VCaP (cell line): ENCODE measurements at regions not wholly inside any gene's neighbourhood (a gene's known extent, or its start where the extent isn't known, plus 50 kb on each side); places are given as distances from the start of the nearest gene placed in this dataset.

Source experiments
- H3K27ac ChIP-seq: fragments of 450-650 bp; 2 replicates; pipeline ENCODE4 v1.5.1; 2017
- TF ChIP-seq, protein P1 (sequence below): fragments of 450-650 bp; conservative IDR thresholded peaks from 2 replicates; pipeline ENCODE4 v1.5.1; 2017; ENCODE audit warnings: mild to moderate bottlenecking, moderate library complexity

DNA sequence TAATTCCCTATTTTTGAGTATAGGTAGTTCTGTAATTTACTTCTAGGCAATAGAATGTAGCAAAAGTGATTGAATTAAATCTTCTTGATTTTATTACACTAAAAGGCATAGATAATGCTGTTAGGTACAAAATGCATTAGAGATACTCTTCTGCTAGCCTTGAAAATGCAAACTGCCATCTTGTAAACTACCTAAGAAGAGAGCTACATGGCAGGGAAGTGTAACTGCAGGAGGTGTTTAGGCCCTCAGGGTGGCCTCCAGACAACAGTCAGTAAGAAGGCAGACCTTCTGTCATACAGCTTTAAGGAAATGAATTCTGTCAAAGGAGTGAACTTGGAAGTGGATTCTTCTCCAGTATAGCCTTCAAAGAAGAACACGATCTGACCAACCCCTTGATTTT lies 1396.8 kb upstream of the SLC39A10 start:
- no peak overlapping the region for H3K27ac ChIP-seq
- TF ChIP-seq, protein P1, sequence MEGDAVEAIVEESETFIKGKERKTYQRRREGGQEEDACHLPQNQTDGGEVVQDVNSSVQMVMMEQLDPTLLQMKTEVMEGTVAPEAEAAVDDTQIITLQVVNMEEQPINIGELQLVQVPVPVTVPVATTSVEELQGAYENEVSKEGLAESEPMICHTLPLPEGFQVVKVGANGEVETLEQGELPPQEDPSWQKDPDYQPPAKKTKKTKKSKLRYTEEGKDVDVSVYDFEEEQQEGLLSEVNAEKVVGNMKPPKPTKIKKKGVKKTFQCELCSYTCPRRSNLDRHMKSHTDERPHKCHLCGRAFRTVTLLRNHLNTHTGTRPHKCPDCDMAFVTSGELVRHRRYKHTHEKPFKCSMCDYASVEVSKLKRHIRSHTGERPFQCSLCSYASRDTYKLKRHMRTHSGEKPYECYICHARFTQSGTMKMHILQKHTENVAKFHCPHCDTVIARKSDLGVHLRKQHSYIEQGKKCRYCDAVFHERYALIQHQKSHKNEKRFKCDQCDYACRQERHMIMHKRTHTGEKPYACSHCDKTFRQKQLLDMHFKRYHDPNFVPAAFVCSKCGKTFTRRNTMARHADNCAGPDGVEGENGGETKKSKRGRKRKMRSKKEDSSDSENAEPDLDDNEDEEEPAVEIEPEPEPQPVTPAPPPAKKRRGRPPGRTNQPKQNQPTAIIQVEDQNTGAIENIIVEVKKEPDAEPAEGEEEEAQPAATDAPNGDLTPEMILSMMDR: no peak

- TF ChIP-seq, protein P1: no peak
- no peak overlapping the region for H3K27ac ChIP-seq
Measured at GRCh38 chr2:194257095-194257494, 1399.9 kb upstream of the SLC39A10 start.

DNA sequence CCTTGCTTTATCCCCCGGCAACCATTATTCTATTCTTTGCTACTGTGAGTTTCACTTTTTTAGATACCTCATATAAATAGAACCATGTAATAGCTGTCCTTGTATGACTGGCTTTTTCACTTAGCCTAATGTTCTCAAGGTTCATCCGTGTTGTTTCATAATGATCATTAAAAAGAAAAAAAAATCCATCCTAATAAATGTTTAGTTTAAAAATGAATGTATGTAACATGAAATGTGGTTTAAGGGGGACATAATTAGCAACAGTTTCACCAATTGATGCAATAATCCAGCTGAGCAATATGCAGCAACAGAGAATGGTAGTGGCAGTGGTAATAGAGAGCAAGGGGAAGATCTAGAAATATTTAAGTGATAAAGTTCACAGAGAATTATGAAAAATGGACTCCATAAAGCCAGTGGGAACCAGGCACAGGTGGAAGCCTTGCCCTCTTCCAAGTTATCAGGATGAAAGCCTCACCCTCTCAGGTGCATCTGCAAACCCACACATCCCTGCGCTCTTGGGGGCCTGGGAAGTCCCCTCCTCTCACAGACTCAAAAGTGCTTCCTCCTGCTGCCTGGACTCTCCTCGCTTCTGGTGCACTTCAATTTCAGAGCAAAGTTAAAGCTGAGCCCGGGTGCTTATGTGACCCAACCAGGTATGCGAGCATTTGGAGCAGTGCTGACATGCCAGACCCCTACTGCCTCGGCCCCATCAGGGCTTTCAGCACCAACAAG lies 1403.3 kb upstream of the SLC39A10 start:
- H3K27ac ChIP-seq: no peak overlapping the region
- TF ChIP-seq, protein P1: no peak

DNA sequence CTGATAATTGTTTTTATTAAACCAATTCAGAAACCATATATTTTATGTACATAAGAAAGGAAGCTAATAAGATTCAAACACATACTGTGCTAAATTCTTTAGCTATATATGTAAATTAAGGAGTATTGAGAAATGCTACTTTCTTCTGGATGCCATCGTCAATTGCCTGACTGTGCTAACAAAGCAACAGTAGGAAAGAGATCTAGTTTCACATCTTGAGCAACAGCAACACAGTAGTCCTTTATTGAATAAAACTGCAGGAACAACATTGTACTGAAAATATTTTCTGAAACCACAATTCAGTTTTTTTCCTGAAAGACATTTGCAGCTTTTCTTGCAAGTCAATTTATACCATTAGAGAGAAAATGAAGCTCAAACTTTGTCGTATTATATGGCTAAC lies 1404.9 kb upstream of the SLC39A10 start:
- TF ChIP-seq, protein P1: no peak

DNA sequence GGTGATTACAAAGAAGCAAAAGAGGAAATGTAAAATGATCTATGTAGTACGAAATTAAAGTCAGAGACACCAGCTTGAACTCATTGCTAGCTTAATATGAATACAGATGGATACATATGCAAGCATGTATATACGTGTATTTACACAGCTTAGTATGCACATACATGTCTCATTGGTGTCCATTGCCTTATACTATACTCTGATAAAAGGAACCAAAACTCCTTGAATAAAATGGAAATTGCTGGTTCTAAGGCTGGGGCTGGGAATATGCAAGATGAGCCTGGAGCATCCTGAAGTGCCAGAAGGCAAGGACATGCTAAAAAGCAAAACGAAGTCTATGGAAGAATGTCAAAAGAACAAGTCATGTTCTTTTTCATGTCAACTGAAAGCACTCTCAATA lies 1424.4 kb upstream of the SLC39A10 start:
- TF ChIP-seq, protein P1: no peak
- H3K27ac ChIP-seq: no peak overlapping the region

More for the DNA sequence above, 1404.9 kb upstream of the SLC39A10 start:
- H3K27ac ChIP-seq: no peak overlapping the region

- no peak overlapping the region for H3K27ac ChIP-seq
- TF ChIP-seq, protein P1: no peak
Measured at GRCh38 chr2:194223218-194223617, 1433.8 kb upstream of the SLC39A10 start.

DNA sequence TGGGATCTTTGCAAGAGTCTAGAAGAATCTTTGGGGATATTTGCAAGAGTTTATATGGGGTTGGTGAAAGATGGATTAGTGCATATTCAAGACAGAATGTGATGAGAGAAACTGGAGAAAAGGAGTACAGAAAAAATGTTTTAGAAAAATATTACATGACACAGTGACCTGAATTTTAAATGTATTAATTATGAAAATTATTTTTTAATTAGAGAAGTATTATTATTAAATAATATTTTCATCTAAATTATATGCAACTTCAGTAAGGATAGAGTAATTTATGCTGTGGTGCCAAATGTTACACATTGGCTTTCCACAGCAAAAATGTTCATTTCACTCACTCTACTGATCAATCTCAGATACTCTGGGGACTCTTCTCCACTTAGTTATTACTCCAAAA lies 1442.8 kb upstream of the SLC39A10 start:
- no peak overlapping the region for H3K27ac ChIP-seq
- TF ChIP-seq, protein P1: no peak
